ENCODE measurements at regions not wholly inside any gene's neighbourhood (a gene's known extent, or its start where the extent isn't known, plus 50 kb on each side); places are given as distances from the start of the nearest gene placed in this dataset.
"Not testable (repeated sequence)": the region's sequence is repeated elsewhere in the genome, so short reads cannot be mapped to it uniquely, and the experiment has no call there.

DNA sequence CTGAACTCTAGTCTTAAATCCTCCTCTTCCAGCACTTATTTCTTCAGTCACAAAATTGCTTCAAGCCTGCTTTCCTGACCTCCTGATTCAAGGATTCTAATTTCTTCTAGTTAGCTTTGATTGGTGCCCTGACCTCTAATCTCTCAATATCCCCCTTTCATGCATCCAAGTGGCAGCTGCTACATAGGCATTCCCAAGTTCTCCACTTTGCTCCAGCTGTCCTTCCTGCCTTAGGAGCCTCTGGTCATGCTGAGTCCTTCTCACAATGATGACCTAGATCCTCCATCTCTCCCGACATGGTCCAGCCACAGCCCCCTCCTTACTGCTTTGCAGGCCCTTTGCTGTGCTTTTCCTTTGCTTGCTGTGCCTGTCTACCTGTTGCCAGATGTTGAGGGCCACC is 347.8 kb upstream of the C2CD4B start:
- DNase-seq = no peak

GRCh38 chr15:62513893-62514292 is 348.8 kb upstream of the C2CD4B start:
- DNase-seq = no peak

DNA sequence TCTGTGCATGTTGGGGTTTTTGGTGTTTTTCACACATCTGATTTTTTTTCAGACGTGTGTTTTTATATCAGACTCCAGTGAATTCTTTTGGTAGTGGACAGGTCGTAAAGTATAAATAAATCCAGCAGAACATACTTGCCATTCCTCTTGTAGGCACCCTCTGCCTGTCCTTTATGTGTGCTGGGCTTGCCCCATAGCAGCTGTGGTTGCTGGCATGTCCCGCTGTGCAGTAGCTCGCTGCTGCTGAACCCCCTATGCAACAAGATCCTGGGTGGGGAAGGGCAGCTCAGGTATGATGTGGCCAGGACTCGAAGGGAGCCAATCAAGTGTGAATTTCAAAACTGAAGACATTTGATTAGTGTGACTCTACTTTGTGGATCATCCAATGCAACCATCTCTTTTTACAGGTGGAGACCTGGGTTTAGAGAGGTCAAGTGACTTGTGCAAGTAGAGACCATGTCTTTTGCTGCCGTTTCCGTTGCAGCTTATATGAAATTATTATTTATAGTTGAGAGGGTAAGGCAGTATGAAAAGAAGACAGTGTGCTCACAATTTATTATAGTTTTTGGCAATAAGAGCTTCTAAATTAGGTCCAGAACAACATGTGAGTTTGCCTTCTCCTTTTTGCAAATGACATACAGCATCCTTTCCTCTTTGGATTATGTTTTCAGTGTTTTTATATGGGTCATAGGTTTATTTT is 350.8 kb upstream of the C2CD4B start:
- DNase-seq = no peak

DNA sequence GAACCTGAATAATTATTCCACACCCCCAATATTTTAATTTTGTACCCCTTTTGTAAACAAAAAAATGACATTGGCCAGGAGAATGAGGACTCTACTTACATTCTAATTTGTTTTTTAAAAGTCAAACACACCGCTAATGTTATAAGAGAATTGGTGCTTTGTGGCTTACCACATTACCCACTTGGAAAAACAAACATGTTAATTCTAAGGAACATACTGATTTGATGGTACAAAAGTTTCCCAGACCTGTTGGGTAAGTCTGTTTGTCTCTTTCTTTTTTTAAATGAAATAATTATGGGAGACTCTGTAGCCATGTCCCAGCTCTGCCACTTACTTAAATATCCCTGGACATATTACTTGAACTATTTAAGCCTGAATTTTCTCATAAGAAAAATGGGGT is 352.5 kb upstream of the C2CD4B start:
- DNase-seq = no peak

DNA sequence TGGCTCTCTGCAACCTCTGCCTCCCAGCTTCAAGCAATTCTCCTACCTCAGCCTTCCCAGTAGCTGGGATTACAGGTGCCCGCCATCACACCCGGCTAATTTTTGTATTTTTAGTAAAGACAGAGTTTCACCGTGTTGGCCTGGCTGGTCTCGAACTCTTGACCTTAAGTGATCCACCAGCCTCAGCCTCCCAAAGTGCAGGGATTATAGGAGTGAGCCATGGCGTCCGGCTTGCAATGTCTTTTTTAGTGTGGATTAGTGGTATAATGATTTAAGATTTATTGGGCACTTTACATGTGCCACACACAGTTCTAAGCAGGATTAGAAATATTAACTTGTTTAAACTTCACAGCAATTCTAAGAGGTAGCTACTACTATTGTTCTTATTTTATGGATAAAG is 353.6 kb upstream of the C2CD4B start:
- DNase-seq = not testable (repeated sequence)

DNA sequence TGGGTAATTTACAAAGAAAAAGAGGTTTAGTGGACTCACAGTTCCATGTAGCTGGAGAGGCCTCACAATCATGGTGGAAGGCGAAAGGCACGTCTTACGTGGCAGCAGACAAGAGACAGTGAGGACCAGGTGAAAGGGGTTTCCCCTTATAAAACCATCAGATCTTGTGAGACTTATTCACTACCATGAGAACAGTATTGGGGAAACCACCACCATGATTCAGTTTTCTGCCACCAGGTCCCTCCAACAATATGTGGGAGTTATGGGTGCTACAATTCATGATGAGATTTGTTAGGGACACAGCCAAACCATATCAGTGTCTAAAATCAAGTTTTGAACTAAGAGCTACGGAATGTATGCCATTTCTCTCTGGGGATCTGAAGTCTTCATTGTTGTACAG is 354.8 kb upstream of the C2CD4B start:
- DNase-seq = no peak

GRCh38 chr15:62520887-62521286 is 355.8 kb upstream of the C2CD4B start:
- no peak for DNase-seq

GRCh38 chr15:62521396-62521795 is 356.3 kb upstream of the C2CD4B start:
- DNase-seq = no peak

DNA sequence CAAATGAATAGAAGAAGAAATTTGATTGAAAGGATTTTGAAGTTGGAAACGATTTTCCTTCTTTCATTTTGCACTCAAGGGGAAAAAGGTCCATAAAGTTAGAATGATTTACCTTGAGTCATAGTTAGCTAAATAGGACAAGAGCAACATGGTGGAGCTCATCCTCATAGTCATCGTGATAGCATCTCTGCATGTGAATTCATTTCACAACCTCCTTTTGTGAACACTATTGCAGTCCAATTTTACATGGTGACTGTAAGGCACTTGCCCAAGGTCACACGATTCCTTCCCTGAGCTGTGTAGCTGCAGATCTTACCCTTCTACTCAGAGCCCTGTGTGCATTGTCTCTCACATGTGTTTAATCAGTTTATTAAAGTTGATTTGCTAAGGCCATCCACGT is 359.8 kb upstream of the C2CD4B start:
- DNase-seq = no peak

DNA sequence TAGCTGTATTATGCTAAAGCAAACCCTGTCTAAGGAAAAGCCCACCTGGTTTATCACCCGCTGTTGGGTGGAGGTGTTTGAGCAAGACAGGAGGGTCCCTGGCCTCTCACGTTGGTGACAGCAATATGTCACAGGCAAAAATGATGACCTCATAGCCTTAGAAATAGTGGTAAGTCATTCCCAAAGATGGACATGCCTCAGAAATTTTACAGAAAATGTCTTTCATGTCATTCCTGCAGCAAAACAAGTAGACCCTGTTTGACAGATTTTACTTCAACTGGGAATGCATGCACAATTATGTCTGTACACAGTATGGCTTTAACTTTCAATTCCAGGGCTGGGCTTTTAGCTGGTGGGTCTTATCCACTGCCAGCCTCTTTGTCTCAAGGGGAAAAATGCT is 362.3 kb upstream of the C2CD4B start:
- DNase-seq = no peak

DNA sequence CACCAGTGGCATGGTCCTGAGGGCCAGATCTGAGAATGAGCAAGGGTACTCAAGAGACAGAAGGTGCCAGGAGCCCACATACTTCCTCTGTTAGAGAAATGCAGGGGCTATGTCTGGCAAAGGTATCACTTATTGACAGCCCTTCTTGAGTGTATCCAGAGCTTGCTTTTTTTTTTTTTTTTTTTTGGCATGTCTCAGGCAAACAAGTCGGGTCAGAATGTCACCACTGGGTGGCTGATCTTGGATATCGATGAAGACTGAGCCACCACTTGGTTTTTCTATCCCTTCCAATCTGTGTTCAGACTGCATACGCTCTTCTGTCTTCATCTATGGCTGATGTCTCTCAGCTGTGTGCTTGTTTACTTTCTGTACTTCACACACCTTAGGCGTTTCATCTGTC is 363.4 kb upstream of the C2CD4B start:
- DNase-seq = no peak

DNA sequence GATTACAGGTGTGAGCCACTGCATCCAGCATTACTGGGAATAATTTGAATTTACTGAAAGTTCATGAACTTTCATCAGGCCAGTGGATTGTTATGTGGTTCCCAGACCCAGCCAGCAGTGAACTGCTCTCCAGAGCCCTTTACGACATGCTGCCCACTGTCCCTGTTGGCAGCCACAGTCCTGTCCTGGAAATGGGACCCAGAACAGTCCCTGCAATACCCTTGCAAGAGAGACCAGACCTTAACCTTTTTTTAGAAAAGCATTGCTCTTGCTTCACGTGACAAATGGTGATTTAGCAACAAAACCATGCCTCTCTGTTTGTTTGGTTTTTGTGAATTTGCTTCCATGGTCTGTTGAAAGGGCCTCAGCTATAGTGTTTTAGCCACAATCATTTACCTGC is 367.3 kb upstream of the C2CD4B start:
- DNase-seq = no peak

GRCh38 chr15:62533687-62534086 is 368.6 kb upstream of the C2CD4B start:
- no peak for DNase-seq

- DNase-seq = no peak
Observed at GRCh38 chr15:62534996-62535395, 369.9 kb upstream of the C2CD4B start.

DNA sequence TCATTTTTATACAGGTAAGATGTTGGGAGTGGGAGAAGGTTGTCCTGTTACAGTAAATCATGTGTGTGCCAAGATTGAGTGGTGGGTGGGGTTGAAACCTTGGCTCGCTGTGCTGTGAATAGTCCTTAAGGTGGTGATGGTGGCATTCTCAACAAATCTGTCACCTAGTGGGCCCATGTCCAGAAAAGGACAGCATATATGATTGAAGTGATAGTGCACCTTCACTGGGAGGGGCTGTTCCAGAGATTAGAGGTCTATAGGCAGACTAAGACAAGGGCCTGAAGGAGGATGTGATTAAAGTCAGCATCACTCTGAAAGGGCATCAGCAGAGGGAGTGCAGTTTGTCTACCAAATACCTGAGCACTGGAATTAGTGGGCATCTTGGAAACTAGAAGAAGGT is 374.2 kb upstream of the C2CD4B start:
- no peak for DNase-seq

DNA sequence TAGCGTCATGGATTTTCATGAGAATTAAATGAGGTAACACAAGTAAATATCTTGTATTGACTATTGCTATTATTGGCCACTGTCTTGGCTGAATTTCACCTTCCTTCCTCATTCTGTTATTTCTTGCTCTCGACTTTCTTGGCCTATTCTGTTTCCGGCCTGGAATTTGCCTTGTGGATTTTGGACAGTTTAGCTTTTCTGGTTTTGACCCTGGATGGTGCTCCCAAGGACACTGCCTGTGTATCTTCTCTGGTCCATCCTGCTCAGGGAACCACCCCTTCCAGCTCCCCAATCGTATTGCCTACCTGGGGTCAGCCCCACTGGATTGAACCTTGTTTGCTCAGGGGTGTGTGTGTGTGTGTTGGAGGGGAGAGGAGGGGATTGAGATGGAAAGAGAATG is 376.2 kb upstream of the C2CD4B start:
- DNase-seq = no peak

DNA sequence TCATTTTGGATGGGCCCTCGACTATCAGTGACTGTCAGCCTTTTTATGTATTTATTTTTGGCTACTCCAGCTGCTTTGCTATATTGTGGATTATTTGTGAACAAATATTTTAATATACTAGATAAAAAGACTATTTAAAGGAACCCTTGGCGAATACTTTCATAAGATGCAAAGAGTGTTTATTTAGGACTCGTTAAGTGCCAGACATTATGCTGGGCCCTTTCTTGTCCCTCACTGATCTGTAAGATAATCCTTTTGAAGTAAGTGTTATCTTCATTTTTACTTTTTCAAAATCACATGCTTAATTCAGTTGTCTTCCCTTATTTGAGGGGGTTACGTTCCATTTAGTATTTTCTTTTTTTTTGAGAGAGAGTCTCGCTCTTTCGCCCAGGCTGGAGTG is 376.8 kb upstream of the C2CD4B start:
- no peak for DNase-seq

DNA sequence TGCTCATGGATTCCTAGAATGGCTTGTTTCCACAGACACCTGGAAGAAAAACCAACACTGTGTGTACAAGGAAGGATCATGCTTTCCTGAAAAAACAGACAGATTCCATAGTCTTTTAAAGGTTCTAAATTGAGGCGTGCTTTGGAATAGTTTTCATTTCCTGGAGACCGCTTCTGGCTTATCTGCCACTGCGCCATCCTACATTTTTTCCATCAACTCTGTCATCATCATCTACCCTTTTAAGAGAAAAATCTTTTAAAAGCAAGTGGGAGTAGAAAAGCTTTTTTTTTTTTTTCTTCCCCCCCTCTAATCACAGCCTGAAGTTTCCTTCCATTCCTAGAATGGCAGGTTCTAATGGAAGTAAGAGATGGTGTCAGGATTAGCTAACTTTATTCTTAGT is 379.4 kb upstream of the C2CD4B start:
- no peak for DNase-seq

- DNase-seq = no peak
Observed at GRCh38 chr15:62545467-62546227, 380.6 kb upstream of the C2CD4B start.

GRCh38 chr15:62546628-62547027 is 381.5 kb upstream of the C2CD4B start:
- no peak for DNase-seq

- DNase-seq = no peak
Observed at GRCh38 chr15:62547584-62547983, 382.5 kb upstream of the C2CD4B start.

- peak; percentile 29 for DNase-seq
Observed at GRCh38 chr15:62549345-62549970, 384.4 kb upstream of the C2CD4B start.

DNA sequence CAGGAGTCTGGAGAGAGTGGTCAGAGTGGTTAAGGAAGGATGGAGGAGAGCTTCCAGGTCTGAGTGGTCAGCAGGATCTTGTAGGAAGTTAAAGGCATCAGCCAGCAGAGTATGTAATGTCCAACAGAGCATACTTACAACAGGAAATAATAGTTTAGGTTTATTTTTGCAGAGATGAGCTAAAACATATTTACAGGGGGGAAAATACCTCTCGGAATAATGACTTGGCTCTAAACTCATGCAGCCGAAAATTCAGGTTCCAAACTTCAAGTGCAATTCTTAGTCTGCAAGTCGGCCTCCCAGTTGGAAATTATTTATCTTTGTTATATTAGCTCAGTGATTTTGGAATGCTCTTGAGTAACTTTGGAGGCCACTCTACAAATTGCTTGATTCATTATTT is 385.0 kb upstream of the C2CD4B start:
- no peak for DNase-seq

DNA sequence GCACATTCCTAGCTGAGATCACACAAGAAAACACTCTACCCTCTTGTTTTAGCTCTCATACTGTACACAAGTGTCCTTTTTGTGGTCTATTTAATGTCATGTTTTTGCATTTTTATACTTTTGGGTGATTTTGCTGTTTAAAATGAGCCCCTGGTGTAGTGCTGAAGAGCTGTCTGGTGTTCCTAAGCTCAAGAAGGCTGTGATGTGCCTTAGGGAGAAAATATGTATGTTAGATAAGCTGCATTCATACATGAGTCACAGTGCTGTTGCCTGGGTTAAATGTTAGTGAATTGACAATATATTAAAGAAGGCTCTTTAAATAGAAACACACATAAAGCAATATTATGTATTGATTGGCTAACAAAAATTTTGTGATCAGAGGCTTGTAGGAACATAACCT is 387.4 kb upstream of the C2CD4B start:
- no peak for DNase-seq
